ENCODE measurements at regions not wholly inside any gene's neighbourhood (a gene's known extent, or its start where the extent isn't known, plus 50 kb on each side); places are given as distances from the start of the nearest gene placed in this dataset.
"Not testable (repeated sequence)": the region's sequence is repeated elsewhere in the genome, so short reads cannot be mapped to it uniquely, and the experiment has no call there.

- H3K9me1 ChIP-seq (ENCODE audit: control insufficient read depth, extremely low read depth, insufficient read depth, low read length) = no peaks in the 10 kb centered on the region
- no peaks in the 10 kb centered on the region for H3K9me3 ChIP-seq (ENCODE audit: control insufficient read depth, low read depth, low read length)
- H3K4me3 ChIP-seq (ENCODE audit: control insufficient read depth in 2 of 3, extremely low read depth in 1 of 3, insufficient read depth in 2 of 3, low read depth in 1 of 3, low read length in 3 of 3) = no peak overlapping the region
- no peaks in the 10 kb centered on the region for H3K36me3 ChIP-seq (ENCODE audit: control insufficient read depth in 2 of 2, extremely low read depth in 1 of 2, insufficient read depth in 2 of 2, low read length in 2 of 2)
- H3K4me1 ChIP-seq (ENCODE audit: control insufficient read depth, extremely low read depth, insufficient read depth, low read length) = no peaks in the 10 kb centered on the region
- no peaks in the 10 kb centered on the region for H4K20me1 ChIP-seq (ENCODE audit: control insufficient read depth, extremely low read depth, insufficient read depth, low read length)
- no peak overlapping the region for H3K9ac ChIP-seq (ENCODE audit: control insufficient read depth, extremely low read depth, insufficient read depth, low read length)
- FAIRE-seq (no peak), DNase-seq (ENCODE audit: low read depth, low spot score) (no peak)
- dilution Hi-C loops (cut with MboI; ENCODE audit: extremely low pct_ligation_motif_present, low sequenced_read_pairs) = no loop called here
- no peak for TF ChIP-seq EZH2 (IDR thresholded peaks at IDR 0.05; ENCODE audit: low read length)
- TF ChIP-seq, protein P1, sequence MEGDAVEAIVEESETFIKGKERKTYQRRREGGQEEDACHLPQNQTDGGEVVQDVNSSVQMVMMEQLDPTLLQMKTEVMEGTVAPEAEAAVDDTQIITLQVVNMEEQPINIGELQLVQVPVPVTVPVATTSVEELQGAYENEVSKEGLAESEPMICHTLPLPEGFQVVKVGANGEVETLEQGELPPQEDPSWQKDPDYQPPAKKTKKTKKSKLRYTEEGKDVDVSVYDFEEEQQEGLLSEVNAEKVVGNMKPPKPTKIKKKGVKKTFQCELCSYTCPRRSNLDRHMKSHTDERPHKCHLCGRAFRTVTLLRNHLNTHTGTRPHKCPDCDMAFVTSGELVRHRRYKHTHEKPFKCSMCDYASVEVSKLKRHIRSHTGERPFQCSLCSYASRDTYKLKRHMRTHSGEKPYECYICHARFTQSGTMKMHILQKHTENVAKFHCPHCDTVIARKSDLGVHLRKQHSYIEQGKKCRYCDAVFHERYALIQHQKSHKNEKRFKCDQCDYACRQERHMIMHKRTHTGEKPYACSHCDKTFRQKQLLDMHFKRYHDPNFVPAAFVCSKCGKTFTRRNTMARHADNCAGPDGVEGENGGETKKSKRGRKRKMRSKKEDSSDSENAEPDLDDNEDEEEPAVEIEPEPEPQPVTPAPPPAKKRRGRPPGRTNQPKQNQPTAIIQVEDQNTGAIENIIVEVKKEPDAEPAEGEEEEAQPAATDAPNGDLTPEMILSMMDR (optimal IDR thresholded peaks at IDR 0.05 in 1 of 3, IDR thresholded peaks at IDR 0.05 in 1 of 3, conservative IDR thresholded peaks at IDR 0.05 in 1 of 3; ENCODE audit: extremely low read depth in 1 of 3, insufficient read depth in 2 of 3, low read length in 3 of 3) = no peak
- no peaks in the 10 kb centered on the region for H3K79me2 ChIP-seq (ENCODE audit: control insufficient read depth, insufficient read depth, low read length)
- H3K27me3 ChIP-seq (ENCODE audit: control insufficient read depth, extremely low read depth, insufficient read depth, low read length) = no peaks in the 10 kb centered on the region
- H3K4me2 ChIP-seq (ENCODE audit: control insufficient read depth, extremely low read depth, insufficient read depth, low read depth, low read length) = no peak overlapping the region
- no peak overlapping the region for H2AFZ ChIP-seq (ENCODE audit: control insufficient read depth, low read length)
- no peak overlapping the region for H3K27ac ChIP-seq (ENCODE audit: control insufficient read depth, insufficient read depth, low read length)
Measured at GRCh38 chr5:138676002-138676401, 77.2 kb upstream of the CTNNA1 start.

DNA sequence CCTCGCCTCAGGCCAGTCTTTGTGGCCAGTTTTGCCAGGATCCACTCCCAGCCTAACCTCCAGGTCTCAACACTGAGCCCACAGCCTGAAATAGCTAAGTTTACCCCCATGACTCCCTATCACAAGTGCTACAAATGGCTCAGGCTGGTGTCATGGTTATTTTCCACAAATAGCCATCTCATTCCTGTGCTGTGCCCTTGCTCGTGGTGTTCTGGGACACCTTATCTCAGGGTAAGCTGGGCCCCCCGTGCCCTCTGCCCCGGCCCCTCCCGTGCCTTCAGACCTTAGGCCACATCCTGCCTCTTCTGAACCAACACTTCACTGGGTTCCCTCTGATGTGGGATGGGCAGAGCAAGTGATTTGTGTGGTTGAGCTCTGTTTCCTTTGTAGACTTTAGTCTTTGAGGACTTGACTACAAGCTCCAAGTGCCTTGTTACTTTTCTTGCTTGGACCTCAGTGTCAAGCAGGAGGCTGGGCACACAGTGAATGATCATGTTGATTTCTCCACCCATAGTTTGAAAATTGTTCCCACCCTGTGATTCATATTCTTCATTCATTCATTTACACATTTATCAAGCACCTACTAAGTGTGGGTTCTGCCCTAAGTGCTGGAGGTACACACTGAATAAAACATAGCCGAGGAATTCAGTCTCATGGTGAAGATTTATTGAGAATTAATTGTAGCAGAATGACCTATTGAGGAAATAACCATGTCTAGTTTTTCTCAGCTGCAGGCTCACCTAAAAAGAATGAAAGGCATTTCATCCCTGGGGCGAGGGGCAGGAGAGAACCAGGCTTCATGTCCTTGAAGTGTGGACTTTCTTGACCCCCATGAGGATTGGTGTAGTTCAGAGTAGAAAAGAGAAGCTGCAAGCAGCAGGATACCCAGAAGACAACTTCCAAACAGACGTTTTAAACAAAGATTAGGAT lies 84.5 kb upstream of the CTNNA1 start:
- FAIRE-seq (no peak), DNase-seq (ENCODE audit: low read depth, low spot score) (no peak)
- no peaks in the 10 kb centered on the region for H3K36me3 ChIP-seq (ENCODE audit: control insufficient read depth in 2 of 2, extremely low read depth in 1 of 2, insufficient read depth in 2 of 2, low read length in 2 of 2)
- H3K9me1 ChIP-seq (ENCODE audit: control insufficient read depth, extremely low read depth, insufficient read depth, low read length) = no peaks in the 10 kb centered on the region
- H3K27me3 ChIP-seq (ENCODE audit: control insufficient read depth, extremely low read depth, insufficient read depth, low read length) = no peaks in the 10 kb centered on the region
- H3K9ac ChIP-seq (ENCODE audit: control insufficient read depth, extremely low read depth, insufficient read depth, low read length) = no peak overlapping the region
- no peak overlapping the region for H2AFZ ChIP-seq (ENCODE audit: control insufficient read depth, low read length)
- dilution Hi-C loops (cut with MboI; ENCODE audit: extremely low pct_ligation_motif_present, low sequenced_read_pairs) = no loop called here
- no peak overlapping the region for H3K4me2 ChIP-seq (ENCODE audit: control insufficient read depth, extremely low read depth, insufficient read depth, low read depth, low read length)
- H3K4me3 ChIP-seq (ENCODE audit: control insufficient read depth in 2 of 3, extremely low read depth in 1 of 3, insufficient read depth in 2 of 3, low read depth in 1 of 3, low read length in 3 of 3) = no peak overlapping the region
- no peak for TF ChIP-seq EZH2 (IDR thresholded peaks at IDR 0.05; ENCODE audit: low read length)
- TF ChIP-seq, protein P1 (optimal IDR thresholded peaks at IDR 0.05 in 1 of 3, IDR thresholded peaks at IDR 0.05 in 1 of 3, conservative IDR thresholded peaks at IDR 0.05 in 1 of 3; ENCODE audit: extremely low read depth in 1 of 3, insufficient read depth in 2 of 3, low read length in 3 of 3) = no peak
- H3K27ac ChIP-seq (ENCODE audit: control insufficient read depth, insufficient read depth, low read length) = no peak overlapping the region
- peaks cover 23% of the 10 kb centered on the region for H3K4me1 ChIP-seq (ENCODE audit: control insufficient read depth, extremely low read depth, insufficient read depth, low read length)
- no peaks in the 10 kb centered on the region for H4K20me1 ChIP-seq (ENCODE audit: control insufficient read depth, extremely low read depth, insufficient read depth, low read length)
- no peaks in the 10 kb centered on the region for H3K9me3 ChIP-seq (ENCODE audit: control insufficient read depth, low read depth, low read length)
- no peaks in the 10 kb centered on the region for H3K79me2 ChIP-seq (ENCODE audit: control insufficient read depth, insufficient read depth, low read length)

- H3K27me3 ChIP-seq (ENCODE audit: control insufficient read depth, extremely low read depth, insufficient read depth, low read length); H3K9me1 ChIP-seq (ENCODE audit: control insufficient read depth, extremely low read depth, insufficient read depth, low read length); H3K4me2 ChIP-seq (ENCODE audit: control insufficient read depth, extremely low read depth, insufficient read depth, low read depth, low read length); dilution Hi-C loops (cut with MboI; ENCODE audit: extremely low pct_ligation_motif_present, low sequenced_read_pairs); H3K9ac ChIP-seq (ENCODE audit: control insufficient read depth, extremely low read depth, insufficient read depth, low read length); H4K20me1 ChIP-seq (ENCODE audit: control insufficient read depth, extremely low read depth, insufficient read depth, low read length); H3K79me2 ChIP-seq (ENCODE audit: control insufficient read depth, insufficient read depth, low read length); H3K9me3 ChIP-seq (ENCODE audit: control insufficient read depth, low read depth, low read length); H3K4me3 ChIP-seq (ENCODE audit: control insufficient read depth in 2 of 3, extremely low read depth in 1 of 3, insufficient read depth in 2 of 3, low read depth in 1 of 3, low read length in 3 of 3); H2AFZ ChIP-seq (ENCODE audit: control insufficient read depth, low read length); DNase-seq (ENCODE audit: low read depth, low spot score); H3K27ac ChIP-seq (ENCODE audit: control insufficient read depth, insufficient read depth, low read length); FAIRE-seq; H3K36me3 ChIP-seq (ENCODE audit: control insufficient read depth in 2 of 2, extremely low read depth in 1 of 2, insufficient read depth in 2 of 2, low read length in 2 of 2): not testable (repeated sequence)
- peaks cover 32% of the 10 kb centered on the region for H3K4me1 ChIP-seq (ENCODE audit: control insufficient read depth, extremely low read depth, insufficient read depth, low read length)
Measured at GRCh38 chr5:138667782-138668331, 85.4 kb upstream of the CTNNA1 start.
